PC-9 (cell line): ENCODE measurements at regions not wholly inside any gene's neighbourhood (a gene's known extent, or its start where the extent isn't known, plus 50 kb on each side); places are given as distances from the start of the nearest gene placed in this dataset.

Experiments
- BruUV-seq: library from RNA; stranded (reverse); fragments of 400-500 nt; replicated peaks from 2 replicates; lab custom pipeline; 2021; lab: Mats Ljungman, UMichigan
- CTCF ChIA-PET: fragments of 300-600 bp; sonication (Branson Sonifier 250); formaldehyde crosslinking; loops from one replicate; lab custom pipeline; 2022; ENCODE audit warnings: antibody characterized with exemption; lab: Charles Lee
- POLR2A ChIA-PET: fragments of 300-600 bp; sonication (Branson Sonifier 250); formaldehyde crosslinking; loops from one replicate; lab custom pipeline; 2022; ENCODE audit warnings: antibody characterized with exemption; ENCODE audit not compliant: unreplicated experiment; lab: Charles Lee
- DNase-seq, 2 experiments: peaks; one replicate each; pipeline versions ENCODE4 v3.0.0 to v3.0.0-alpha.2; 2015 to 2022; ENCODE audit warnings: mixed read lengths in 1 of 2
- H2AFZ ChIP-seq: fragments of 200-600 bp; sonication (generic); 2 replicates; pipeline ENCODE4 v1.8.1; 2017; ENCODE audit warnings: antibody characterized with exemption
- H3F3A ChIP-seq: fragments of 200-600 bp; sonication (generic); 2 replicates; pipeline ENCODE4 v1.8.1; 2017; ENCODE audit warnings: antibody characterized with exemption, mild to moderate bottlenecking, low read depth; ENCODE audit not compliant: insufficient read depth
- H3K27ac ChIP-seq: fragments of 200-600 bp; sonication (generic); 2 replicates; pipeline ENCODE4 v1.6.1; 2016; ENCODE audit warnings: mixed run types
- H3K27me3 ChIP-seq: fragments of 200-600 bp; sonication (generic); 2 replicates; pipeline ENCODE4 v1.6.1; 2016; ENCODE audit warnings: low read depth, mixed run types; ENCODE audit not compliant: insufficient read depth
- H3K36me3 ChIP-seq: fragments of 200-600 bp; sonication (generic); 2 replicates; pipeline ENCODE4 v1.6.1; 2016; ENCODE audit warnings: low read depth, mixed run types
- H3K4me1 ChIP-seq: fragments of 200-600 bp; sonication (generic); replicated peaks from 2 replicates; pipeline ENCODE4 v1.6.1; 2016; ENCODE audit warnings: mixed run types; ENCODE audit not compliant: insufficient read depth
- H3K4me2 ChIP-seq: fragments of 200-600 bp; sonication (generic); 2 replicates; pipeline ENCODE4 v1.6.1; 2017; ENCODE audit warnings: mixed run types
- H3K4me3 ChIP-seq: fragments of 200-600 bp; sonication (generic); 2 replicates; pipeline ENCODE4 v1.6.1; 2016; ENCODE audit warnings: mixed run types
- H3K79me2 ChIP-seq: fragments of 200-600 bp; sonication (generic); 2 replicates; pipeline ENCODE4 v1.6.1; 2017; ENCODE audit warnings: low read depth, mixed run types
- H3K9me2 ChIP-seq: fragments of 200-600 bp; sonication (generic); 2 replicates; pipeline ENCODE4 v1.8.1; 2017; ENCODE audit warnings: mild to moderate bottlenecking; ENCODE audit not compliant: insufficient read depth
- H3K9me3 ChIP-seq: fragments of 200-600 bp; sonication (generic); 2 replicates; pipeline ENCODE4 v1.8.1; 2016; ENCODE audit warnings: low read depth; ENCODE audit not compliant: insufficient read depth
- H4K20me1 ChIP-seq: fragments of 200-600 bp; sonication (generic); 2 replicates; pipeline ENCODE4 v1.8.1; 2017; ENCODE audit not compliant: insufficient read depth
- CTCF ChIP-seq: fragments of 200-600 bp; sonication (generic); conservative IDR thresholded peaks from 2 replicates; pipeline ENCODE4 v1.6.1; 2017; ENCODE audit warnings: mixed run types, antibody characterized with exemption, mild to moderate bottlenecking, moderate library complexity
- EZH2 ChIP-seq: fragments of 200-600 bp; sonication (generic); IDR thresholded peaks from 2 replicates; pipeline ENCODE4 v1.8.0; 2017; ENCODE audit warnings: antibody characterized with exemption, low read depth
- intact Hi-C: fragments of 100-400 bp; cut with micrococcal nuclease; formaldehyde crosslinking; loops from one replicate; pipeline ENCODE4 v1.10.0; 2022; ENCODE audit not compliant: unreplicated experiment

GRCh38 chr15:96969732-96970710 is 639.5 kb downstream of the NR2F2 start:
- CTCF ChIA-PET: no interaction called here
- no peaks in the 10 kb centered on the region for H3K9me2 ChIP-seq
- no peaks in the 10 kb centered on the region for H3K36me3 ChIP-seq
- DNase-seq: no peak
- intact Hi-C loops: no loop called here
- no peak overlapping the region for H3K4me2 ChIP-seq
- H3K79me2 ChIP-seq: no peaks in the 10 kb centered on the region
- no peaks in the 10 kb centered on the region for H3K4me1 ChIP-seq
- no peak overlapping the region for H3K27ac ChIP-seq
- no peaks in the 10 kb centered on the region for H3K9me3 ChIP-seq
- H3F3A ChIP-seq: no peaks in the 10 kb centered on the region
- BruUV-seq: no TSS peak
- H3K4me3 ChIP-seq: no peak overlapping the region
- no peaks in the 10 kb centered on the region for H4K20me1 ChIP-seq
- POLR2A ChIA-PET: no interaction called here
- H2AFZ ChIP-seq: no peak overlapping the region
- TF ChIP-seq EZH2: no peak
- TF ChIP-seq CTCF: no peak
- H3K27me3 ChIP-seq: peaks cover 3% of the 10 kb centered on the region; the same call in 1 of the 2 replicates

- Histone ChIP-seq H3K27ac (no peak overlapping the region), H3K9me2 (no peaks in the 10 kb centered on the region), H3K36me3 (no peaks in the 10 kb centered on the region), H3K4me3 (no peak overlapping the region), H3F3A (no peaks in the 10 kb centered on the region), H3K9me3 (no peaks in the 10 kb centered on the region), H3K27me3 (peaks cover 3% of the 10 kb centered on the region; the same call in 1 of the 2 replicates), H4K20me1 (no peaks in the 10 kb centered on the region), H3K4me1 (no peaks in the 10 kb centered on the region), H2AFZ (no peak overlapping the region), H3K4me2 (no peak overlapping the region), H3K79me2 (no peaks in the 10 kb centered on the region)
- CTCF ChIA-PET: no interaction called here
- no peak for DNase-seq
- intact Hi-C loops: no loop called here
- POLR2A ChIA-PET: no interaction called here
- TF ChIP-seq EZH2: no peak
- no peak for TF ChIP-seq CTCF
- BruUV-seq: no TSS peak
These were observed 641.7 kb downstream of the NR2F2 start for GRCh38 chr15:96972201-96972600.

GRCh38 chr15:96974761-96975160 is 644.3 kb downstream of the NR2F2 start:
- Histone ChIP-seq H3K4me3 (no peak overlapping the region), H3K27ac (no peak overlapping the region), H3K4me1 (no peaks in the 10 kb centered on the region), H3K27me3 (peaks cover 1% of the 10 kb centered on the region; the same call in 1 of the 2 replicates), H3K79me2 (no peaks in the 10 kb centered on the region), H3F3A (no peaks in the 10 kb centered on the region), H3K9me3 (no peaks in the 10 kb centered on the region), H3K4me2 (no peak overlapping the region), H4K20me1 (no peaks in the 10 kb centered on the region), H2AFZ (no peak overlapping the region), H3K9me2 (no peaks in the 10 kb centered on the region), H3K36me3 (no peaks in the 10 kb centered on the region)
- TF ChIP-seq CTCF (no peak), EZH2 (no peak)
- CTCF ChIA-PET: no interaction called here
- POLR2A ChIA-PET: no interaction called here
- no TSS peak for BruUV-seq
- intact Hi-C loops: no loop called here
- DNase-seq: no peak
